Gastroesophageal sphincter (tissue), 4 donors: ENCODE measurements at regions not wholly inside any gene's neighbourhood (a gene's known extent, or its start where the extent isn't known, plus 50 kb on each side); places are given as distances from the start of the nearest gene placed in this dataset.

Experiments used
- ATAC-seq: fragments of 150-250 bp; one replicate; pipeline ENCODE4 v1.9.1; 2016; ENCODE audit warnings: mild to moderate bottlenecking, moderate library complexity
- H3K27ac ChIP-seq, 4 donors: fragments of 200-600 bp; sonication (generic) in 3 of 4; 1 replicate in 3 of 4; 2 replicates in 1 of 4; pipeline ENCODE4 v1.5.1; 2016 to 2019
- H3K27me3 ChIP-seq: fragments of 200-600 bp; sonication (generic); one replicate; pipeline ENCODE4 v1.5.1; 2019
- H3K36me3 ChIP-seq, 2 donors: fragments of 200-600 bp; sonication (generic); one replicate each; pipeline ENCODE4 v1.5.1; 2019; ENCODE audit warnings: control low read depth in 1 of 2
- H3K4me1 ChIP-seq, 3 donors: fragments of 200-600 bp; sonication (generic); 1 replicate in 2 of 3; 2 replicates in 1 of 3; pipeline ENCODE4 v1.5.1; 2016 to 2019; ENCODE audit warnings: control low read depth in 2 of 3
- H3K4me3 ChIP-seq, 2 donors: fragments of 200-600 bp; sonication (generic); one replicate each; pipeline ENCODE4 v1.5.1; 2019; ENCODE audit warnings: mild to moderate bottlenecking in 1 of 2, moderate library complexity in 1 of 2
- H3K9me3 ChIP-seq, 3 donors: fragments of 200-600 bp; sonication (generic); one replicate each; pipeline ENCODE4 v1.5.1; 2017 to 2019; ENCODE audit warnings: control low read depth in 2 of 3
- CTCF ChIP-seq, 4 experiments: fragments of 200-600 bp in 2 of 4; fragments of 450-650 bp in 2 of 4; sonication (generic) in 1 of 4; IDR thresholded peaks; one replicate each; pipeline ENCODE4 v1.5.1; 2017 to 2019; ENCODE audit warnings: antibody characterized with exemption in 4 of 4, mild to moderate bottlenecking in 2 of 4, moderate library complexity in 2 of 4
- EP300 ChIP-seq: sonication (generic); formaldehyde crosslinking; IDR thresholded peaks from one replicate; pipeline ENCODE4 v1.6.1; 2017; ENCODE audit warnings: antibody characterized with exemption, mild to moderate bottlenecking
- POLR2A ChIP-seq, 2 donors: fragments of 450-650 bp; IDR thresholded peaks; one replicate each; pipeline ENCODE4 v1.6.1; 2017; ENCODE audit warnings: antibody characterized with exemption in 2 of 2, mild to moderate bottlenecking in 2 of 2, moderate library complexity in 1 of 2
- POLR2AphosphoS5 ChIP-seq: sonication (generic); formaldehyde crosslinking; IDR thresholded peaks from one replicate; pipeline ENCODE4 v1.6.1; 2017; ENCODE audit warnings: antibody characterized with exemption
- WGBS, 2 donors: methylation state at CpG; one replicate each; pipeline ENCODE4 v1.1.5; 2018; ENCODE audit warnings: low coverage in 1 of 2; 5-methylcytosine and 5-hydroxymethylcytosine counted together

- H3K9me3 ChIP-seq, result no peaks in the 10 kb centered on the region
- ATAC-seq, result no peak
- no peaks in the 10 kb centered on the region for H3K36me3 ChIP-seq
- no peak for TF ChIP-seq POLR2A (IDR thresholded peaks at IDR 0.05)
- TF ChIP-seq POLR2AphosphoS5, result no peak
- TF ChIP-seq EP300, result no peak
- no peak for TF ChIP-seq CTCF (IDR thresholded peaks at IDR 0.05)
- H3K27ac ChIP-seq, result no peak overlapping the region
- H3K27me3 ChIP-seq, result no peaks in the 10 kb centered on the region
- no peaks in the 10 kb centered on the region for H3K4me1 ChIP-seq
- no peak overlapping the region for H3K4me3 ChIP-seq
Measured at GRCh38 chr21:16176570-16176969, 446.8 kb downstream of the USP25 start.

GRCh38 chr21:16177532-16177931 lies 447.8 kb downstream of the USP25 start:
- 79% methylated on average over 3 of the region's 3 CpGs for WGBS, 2 donors
- ATAC-seq, result no peak
- TF ChIP-seq POLR2AphosphoS5 (no peak), EP300 (no peak), POLR2A (IDR thresholded peaks at IDR 0.05) (no peak), CTCF (IDR thresholded peaks at IDR 0.05) (no peak)
- Histone ChIP-seq H3K27ac (no peak overlapping the region), H3K9me3 (no peaks in the 10 kb centered on the region), H3K4me1 (no peaks in the 10 kb centered on the region), H3K4me3 (no peak overlapping the region), H3K27me3 (no peaks in the 10 kb centered on the region), H3K36me3 (no peaks in the 10 kb centered on the region)

GRCh38 chr21:16179773-16180172 lies 450.0 kb downstream of the USP25 start:
- H3K4me1 ChIP-seq, result no peaks in the 10 kb centered on the region
- 28 to 80% methylated on average over 3 of the region's 3 CpGs for WGBS, 2 donors
- ATAC-seq, result no peak
- no peak overlapping the region for H3K4me3 ChIP-seq
- no peak overlapping the region for H3K27ac ChIP-seq
- H3K27me3 ChIP-seq, result no peaks in the 10 kb centered on the region
- no peaks in the 10 kb centered on the region for H3K9me3 ChIP-seq
- TF ChIP-seq POLR2AphosphoS5 (no peak), EP300 (no peak), POLR2A (IDR thresholded peaks at IDR 0.05) (no peak), CTCF (IDR thresholded peaks at IDR 0.05) (no peak)
- H3K36me3 ChIP-seq, result no peaks in the 10 kb centered on the region

- no peak for ATAC-seq
- TF ChIP-seq CTCF (IDR thresholded peaks at IDR 0.05), result no peak
- TF ChIP-seq POLR2A (IDR thresholded peaks at IDR 0.05), result no peak
- TF ChIP-seq POLR2AphosphoS5, result no peak
- TF ChIP-seq EP300, result no peak
- Histone ChIP-seq H3K4me3 (no peak overlapping the region), H3K36me3 (no peaks in the 10 kb centered on the region), H3K9me3 (no peaks in the 10 kb centered on the region), H3K27me3 (no peaks in the 10 kb centered on the region), H3K27ac (peak overlapping the region in 2 of 4 donors; percentile 1 to 47), H3K4me1 (no peaks in the 10 kb centered on the region)
- WGBS, 2 donors, result 72 to 78% methylated on average over 3 of the region's 3 CpGs
Measured at GRCh38 chr21:16180614-16181013, 450.8 kb downstream of the USP25 start.

GRCh38 chr21:16181018-16181417 lies 451.2 kb downstream of the USP25 start:
- 46 to 47% methylated on average over 3 of the region's 3 CpGs for WGBS, 2 donors
- peak; percentile 86 for ATAC-seq

More at GRCh38 chr21:16181018-16181417, 451.2 kb downstream of the USP25 start:
- H3K9me3 ChIP-seq, result no peaks in the 10 kb centered on the region
- no peaks in the 10 kb centered on the region for H3K4me1 ChIP-seq
- no peaks in the 10 kb centered on the region for H3K27me3 ChIP-seq
- H3K4me3 ChIP-seq, result no peak overlapping the region
- TF ChIP-seq EP300 (no peak), POLR2AphosphoS5 (peak; percentile 46)
- H3K27ac ChIP-seq, result peak overlapping the region in 2 of 4 donors; percentile 1 to 47
- H3K36me3 ChIP-seq, result no peaks in the 10 kb centered on the region
